Testis (tissue), 2 donors: ENCODE measurements at regions not wholly inside any gene's neighbourhood (a gene's known extent, or its start where the extent isn't known, plus 50 kb on each side); places are given as distances from the start of the nearest gene placed in this dataset.

Source experiments
- DNase-seq: peaks from one replicate; pipeline ENCODE4 v3.0.0-alpha.2; 2019
- H3K27ac ChIP-seq, 2 donors: fragments of 200-600 bp; sonication (generic); one replicate each; pipeline ENCODE4 v1.5.1; 2019
- H3K27me3 ChIP-seq: fragments of 200-600 bp; sonication (generic); one replicate; pipeline ENCODE4 v1.5.1; 2019
- H3K36me3 ChIP-seq: fragments of 200-600 bp; sonication (generic); one replicate; pipeline ENCODE4 v1.5.1; 2017; ENCODE audit warnings: low read depth; ENCODE audit errors: missing control alignments
- H3K4me1 ChIP-seq: fragments of 200-600 bp; sonication (generic); one replicate; pipeline ENCODE4 v1.5.1; 2019
- H3K4me3 ChIP-seq, 2 donors: fragments of 200-600 bp; sonication (generic); one replicate each; pipeline ENCODE4 v1.5.1; 2017 to 2019
- H3K9me3 ChIP-seq: fragments of 200-600 bp; sonication (generic); one replicate; pipeline ENCODE4 v1.5.1; 2017
- CTCF ChIP-seq, 3 experiments: fragments of 450-650 bp in 2 of 3; fragments of 200-600 bp in 1 of 3; sonication (generic) in 1 of 3; IDR thresholded peaks; one replicate each; pipeline ENCODE4 v1.5.1; 2016 to 2019; ENCODE audit warnings: antibody characterized with exemption in 3 of 3, mild to moderate bottlenecking in 2 of 3, moderate library complexity in 1 of 3
- POLR2A ChIP-seq: fragments of 450-650 bp; IDR thresholded peaks from one replicate; pipeline ENCODE4 v1.6.1; 2017; ENCODE audit warnings: antibody characterized with exemption, mild to moderate bottlenecking, moderate library complexity
- WGBS, 2 donors: methylation state at CpG; one replicate each; pipeline ENCODE4 v1.1.5; 2018; 5-methylcytosine and 5-hydroxymethylcytosine counted together
- intact Hi-C: fragments of 100-400 bp; cut with DNase I; formaldehyde crosslinking; loops from one replicate; pipeline ENCODE4 v1.15.1; 2023; ENCODE audit warnings: low total_unique reads

- H3K36me3 ChIP-seq, result no peaks in the 10 kb centered on the region
- H3K4me3 ChIP-seq, result no peak overlapping the region
- no peaks in the 10 kb centered on the region for H3K9me3 ChIP-seq
- DNase-seq, result no peak
- 86 to 93% methylated on average over 2 of the region's 2 CpGs for WGBS, 2 donors
- H3K27ac ChIP-seq, result no peak overlapping the region
- intact Hi-C loops, result no loop called here
- TF ChIP-seq CTCF (IDR thresholded peaks at IDR 0.05), result no peak
- no peak for TF ChIP-seq POLR2A
- no peaks in the 10 kb centered on the region for H3K27me3 ChIP-seq
- peaks cover 12% of the 10 kb centered on the region for H3K4me1 ChIP-seq
These were observed 152.4 kb upstream of the KCTD1 start for GRCh38 chr18:26700728-26701127.

- Histone ChIP-seq H3K4me1 (peaks cover 12% of the 10 kb centered on the region), H3K9me3 (no peaks in the 10 kb centered on the region), H3K4me3 (no peak overlapping the region), H3K36me3 (no peaks in the 10 kb centered on the region), H3K27me3 (no peaks in the 10 kb centered on the region), H3K27ac (peak overlapping the region in 1 of 2 donors; percentile 32)
- no peak for DNase-seq
- TF ChIP-seq CTCF (IDR thresholded peaks at IDR 0.05) (no peak), POLR2A (no peak)
- intact Hi-C loops, result no loop called here
These were observed 151.8 kb upstream of the KCTD1 start for GRCh38 chr18:26700201-26700600.

- Histone ChIP-seq H3K27me3 (no peaks in the 10 kb centered on the region), H3K4me3 (no peak overlapping the region), H3K27ac (no peak overlapping the region), H3K36me3 (no peaks in the 10 kb centered on the region), H3K9me3 (no peaks in the 10 kb centered on the region), H3K4me1 (peaks cover 12% of the 10 kb centered on the region)
- DNase-seq, result peak; percentile 33
- WGBS, 2 donors, result 74 to 84% methylated on average over 6 of the region's 6 CpGs
- TF ChIP-seq CTCF (IDR thresholded peaks at IDR 0.05) (no peak), POLR2A (no peak)
- intact Hi-C loops, result no loop called here
These were observed 149.0 kb upstream of the KCTD1 start for GRCh38 chr18:26697186-26697884.

- H3K36me3 ChIP-seq, result no peaks in the 10 kb centered on the region
- H3K9me3 ChIP-seq, result no peaks in the 10 kb centered on the region
- TF ChIP-seq POLR2A, result no peak
- TF ChIP-seq CTCF (IDR thresholded peaks at IDR 0.05), result no peak
- 63 to 64% methylated on average over 2 of the region's 2 CpGs for whole genome bisulfite sequencing, 2 donors
- H3K27ac ChIP-seq, result no peak overlapping the region
- no peak for DNase-seq
- H3K4me3 ChIP-seq, result no peak overlapping the region
- no peaks in the 10 kb centered on the region for H3K27me3 ChIP-seq
- peaks cover 12% of the 10 kb centered on the region for H3K4me1 ChIP-seq
- intact Hi-C loops, result no loop called here
These were observed 148.4 kb upstream of the KCTD1 start for GRCh38 chr18:26696786-26697185.

GRCh38 chr18:26696308-26696707 is 148.0 kb upstream of the KCTD1 start:
- intact Hi-C loops, result no loop called here
- no peaks in the 10 kb centered on the region for H3K27me3 ChIP-seq
- H3K4me3 ChIP-seq, result no peak overlapping the region
- peak; percentile 17 for DNase-seq
- no peak for TF ChIP-seq POLR2A
- TF ChIP-seq CTCF (IDR thresholded peaks at IDR 0.05), result no peak
- no peaks in the 10 kb centered on the region for H3K36me3 ChIP-seq
- peaks cover 12% of the 10 kb centered on the region for H3K4me1 ChIP-seq
- WGBS, 2 donors, result 49 to 68% methylated on average over 6 of the region's 6 CpGs
- H3K9me3 ChIP-seq, result no peaks in the 10 kb centered on the region
- no peak overlapping the region for H3K27ac ChIP-seq
